ENCODE measurements at regions not wholly inside any gene's neighbourhood (a gene's known extent, or its start where the extent isn't known, plus 50 kb on each side); places are given as distances from the start of the nearest gene placed in this dataset.
"Not testable (repeated sequence)": the region's sequence is repeated elsewhere in the genome, so short reads cannot be mapped to it uniquely, and the experiment has no call there.

DNA sequence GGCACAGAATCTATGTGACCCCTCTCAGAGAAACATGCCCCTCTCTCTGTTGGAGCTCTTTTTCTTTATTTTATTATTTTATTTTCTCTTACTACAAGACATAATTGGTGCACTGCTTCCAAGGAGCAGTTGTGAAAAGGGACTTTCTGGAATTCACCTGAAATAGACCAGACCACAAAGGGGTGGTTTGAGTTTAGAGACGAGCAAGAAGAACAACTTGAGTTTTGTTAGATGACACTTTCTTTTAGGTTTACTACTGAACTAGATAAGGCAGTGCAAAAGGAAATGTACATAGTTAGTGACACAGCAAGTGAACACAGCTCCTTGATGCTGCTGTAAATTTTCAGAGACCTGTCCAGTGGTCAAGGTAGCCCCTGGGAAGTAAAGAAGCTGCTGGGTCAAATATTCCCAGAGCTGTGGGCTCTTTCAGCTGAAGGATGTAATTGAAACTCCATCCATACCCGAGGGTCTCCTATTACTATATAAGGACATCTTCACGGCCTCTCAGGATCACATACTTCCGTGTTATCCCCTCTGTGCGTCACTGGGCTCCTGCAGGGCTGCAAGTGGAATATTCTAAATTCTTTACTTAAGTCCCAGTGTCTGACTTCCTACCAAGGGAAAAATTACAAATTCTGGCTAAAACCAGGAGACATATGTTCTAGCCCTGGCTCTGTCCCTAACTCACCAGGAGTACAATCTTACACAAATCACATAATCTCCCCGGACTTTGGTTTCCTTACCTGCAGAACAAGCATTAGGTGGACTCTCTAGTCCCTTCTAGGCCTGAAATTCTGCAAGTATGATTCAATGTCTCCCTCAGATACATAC is 69.1 kb upstream of the ADTRP start:
- H3K4me1 ChIP-seq = peaks cover 0 to 8% of the 10 kb centered on the region in 2 donors
- no peak overlapping the region for H3K27ac ChIP-seq
- intact Hi-C loops (cut with DNase I) = no loop called here
- no peaks in the 10 kb centered on the region for H3K9me3 ChIP-seq
- no peaks in the 10 kb centered on the region for H3K27me3 ChIP-seq
- H3K36me3 ChIP-seq = no peaks in the 10 kb centered on the region
- no peak overlapping the region for H3K4me3 ChIP-seq (replicated peaks in 1 of 3)
- no peak for DNase-seq
- 78 to 80% methylated on average over 6 of the region's 6 CpGs for WGBS, 2 donors
- TF ChIP-seq POLR2A (IDR thresholded peaks at IDR 0.05) = no peak
- TF ChIP-seq, protein P1, sequence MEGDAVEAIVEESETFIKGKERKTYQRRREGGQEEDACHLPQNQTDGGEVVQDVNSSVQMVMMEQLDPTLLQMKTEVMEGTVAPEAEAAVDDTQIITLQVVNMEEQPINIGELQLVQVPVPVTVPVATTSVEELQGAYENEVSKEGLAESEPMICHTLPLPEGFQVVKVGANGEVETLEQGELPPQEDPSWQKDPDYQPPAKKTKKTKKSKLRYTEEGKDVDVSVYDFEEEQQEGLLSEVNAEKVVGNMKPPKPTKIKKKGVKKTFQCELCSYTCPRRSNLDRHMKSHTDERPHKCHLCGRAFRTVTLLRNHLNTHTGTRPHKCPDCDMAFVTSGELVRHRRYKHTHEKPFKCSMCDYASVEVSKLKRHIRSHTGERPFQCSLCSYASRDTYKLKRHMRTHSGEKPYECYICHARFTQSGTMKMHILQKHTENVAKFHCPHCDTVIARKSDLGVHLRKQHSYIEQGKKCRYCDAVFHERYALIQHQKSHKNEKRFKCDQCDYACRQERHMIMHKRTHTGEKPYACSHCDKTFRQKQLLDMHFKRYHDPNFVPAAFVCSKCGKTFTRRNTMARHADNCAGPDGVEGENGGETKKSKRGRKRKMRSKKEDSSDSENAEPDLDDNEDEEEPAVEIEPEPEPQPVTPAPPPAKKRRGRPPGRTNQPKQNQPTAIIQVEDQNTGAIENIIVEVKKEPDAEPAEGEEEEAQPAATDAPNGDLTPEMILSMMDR (IDR thresholded peaks at IDR 0.05) = no peak

DNA sequence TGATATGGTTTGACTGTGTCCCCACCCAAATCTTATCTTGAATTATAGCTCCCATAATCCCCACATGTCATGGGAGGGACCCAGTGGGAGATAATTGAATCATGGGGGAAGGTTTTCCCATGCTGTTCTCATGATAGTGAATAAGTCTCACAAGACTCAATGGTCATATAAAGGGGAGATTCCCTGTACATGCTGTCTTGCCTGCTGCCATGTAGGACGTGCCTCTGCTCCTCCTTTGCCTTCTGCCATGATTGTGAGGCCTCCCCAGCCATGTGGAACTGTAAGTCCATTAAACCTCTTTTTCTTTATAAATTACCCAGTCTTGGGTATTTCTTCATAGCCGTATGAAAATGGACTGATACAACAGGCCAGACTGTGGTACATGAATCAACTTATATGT is 68.5 kb upstream of the ADTRP start:
- not testable (repeated sequence) for H3K4me1 ChIP-seq
- WGBS, 2 donors = 90 to 96% methylated on average over 2 of the region's 2 CpGs

GRCh38 chr6:11845664-11846577 is 67.3 kb upstream of the ADTRP start:
- no peak overlapping the region for H3K4me3 ChIP-seq (replicated peaks in 1 of 3)
- intact Hi-C loops (cut with DNase I) = no loop called here
- TF ChIP-seq POLR2A (IDR thresholded peaks at IDR 0.05) = no peak
- TF ChIP-seq, protein P1 (IDR thresholded peaks at IDR 0.05) = no peak
- DNase-seq = no peak
- H3K36me3 ChIP-seq = no peaks in the 10 kb centered on the region
- 83 to 93% methylated on average over 5 of the region's 5 CpGs for WGBS, 2 donors
- H3K27me3 ChIP-seq = no peaks in the 10 kb centered on the region
- no peaks in the 10 kb centered on the region for H3K9me3 ChIP-seq
- no peak overlapping the region for H3K27ac ChIP-seq
- H3K4me1 ChIP-seq = no peaks in the 10 kb centered on the region

More for the DNA sequence above, 68.5 kb upstream of the ADTRP start:
- H3K9me3 ChIP-seq; H3K27ac ChIP-seq; intact Hi-C loops (cut with DNase I); H3K36me3 ChIP-seq; H3K4me3 ChIP-seq (replicated peaks in 1 of 3); DNase-seq; H3K27me3 ChIP-seq: not testable (repeated sequence)

DNA sequence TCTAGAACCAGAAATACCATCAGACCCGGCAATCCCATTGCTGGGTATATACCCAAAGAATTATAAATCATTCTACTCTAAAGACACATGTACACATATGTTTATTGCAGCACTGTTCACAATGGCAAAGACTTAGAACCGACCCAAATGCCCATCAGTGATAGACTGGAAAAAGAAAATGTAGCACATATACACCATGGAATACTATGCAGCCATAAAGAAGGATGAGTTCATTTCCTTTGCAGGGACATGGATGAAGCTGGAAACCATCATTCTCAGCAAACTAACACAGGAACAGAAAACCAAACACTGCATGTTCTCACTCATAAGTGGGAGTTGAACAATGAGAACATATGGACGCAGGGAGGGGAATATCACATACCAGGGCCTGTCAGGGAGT is 64.2 kb upstream of the ADTRP start:
- H3K4me3 ChIP-seq (replicated peaks in 1 of 3); H3K9me3 ChIP-seq; H3K4me1 ChIP-seq; H3K27ac ChIP-seq; H3K36me3 ChIP-seq; DNase-seq; intact Hi-C loops (cut with DNase I); H3K27me3 ChIP-seq: not testable (repeated sequence)
- 90 to 94% methylated on average over 3 of the region's 3 CpGs for WGBS, 2 donors

GRCh38 chr6:11835065-11835464 is 56.5 kb upstream of the ADTRP start:
- Histone ChIP-seq H3K36me3 (no peaks in the 10 kb centered on the region), H3K4me1 (peaks cover 0 to 13% of the 10 kb centered on the region in 2 donors), H3K27ac (no peak overlapping the region), H3K4me3 (replicated peaks in 1 of 3) (no peak overlapping the region), H3K27me3 (no peaks in the 10 kb centered on the region), H3K9me3 (no peaks in the 10 kb centered on the region)
- TF ChIP-seq, protein P1 (IDR thresholded peaks at IDR 0.05) = no peak
- no peak for TF ChIP-seq POLR2A (IDR thresholded peaks at IDR 0.05)
- intact Hi-C loops (cut with DNase I) = no loop called here
- DNase-seq = no peak
- 29 to 51% methylated on average over 2 of the region's 2 CpGs for WGBS, 2 donors

Data from thyroid gland (tissue), 4 donors.